GM23338 (cell line): ENCODE measurements at regions not wholly inside any gene's neighbourhood (a gene's known extent, or its start where the extent isn't known, plus 50 kb on each side); places are given as distances from the start of the nearest gene placed in this dataset.

Experiments used
- ATAC-seq: fragments of 200-7000 bp; cut with Tn5 transposase; 3 replicates; pipeline ENCODE4 v1.9.1; 2020
- DNase-seq: peaks from one replicate; pipeline ENCODE4 v3.0.0-alpha.2; 2015; ENCODE audit warnings: low spot score
- H2AFZ ChIP-seq: fragments of 200-600 bp; sonication (generic); 2 replicates; pipeline ENCODE4 v1.8.0; 2016; ENCODE audit warnings: antibody characterized with exemption, mild to moderate bottlenecking, moderate library complexity
- H3F3A ChIP-seq: fragments of 200-600 bp; sonication (generic); replicated peaks from 2 replicates; pipeline ENCODE4 v1.8.0; 2017; ENCODE audit warnings: antibody characterized with exemption, mixed run types, low read depth
- H3K27ac ChIP-seq: fragments of 200-600 bp; sonication (generic); 2 replicates; pipeline ENCODE4 v1.6.1; 2016; ENCODE audit warnings: low read depth
- H3K27me3 ChIP-seq: fragments of 200-600 bp; sonication (generic); 2 replicates; pipeline ENCODE4 v1.8.0; 2016; ENCODE audit warnings: mild to moderate bottlenecking, mixed run types, moderate library complexity; ENCODE audit not compliant: insufficient read depth
- H3K36me3 ChIP-seq: fragments of 200-600 bp; sonication (generic); 2 replicates; pipeline ENCODE4 v1.8.0; 2016; ENCODE audit warnings: mild to moderate bottlenecking; ENCODE audit not compliant: insufficient read depth
- H3K4me1 ChIP-seq: fragments of 200-600 bp; sonication (generic); 2 replicates; pipeline ENCODE4 v1.8.0; 2016; ENCODE audit warnings: mild to moderate bottlenecking, moderate library complexity; ENCODE audit not compliant: insufficient read depth
- H3K4me2 ChIP-seq: fragments of 200-600 bp; sonication (generic); 2 replicates; pipeline ENCODE4 v1.7.1; 2017; ENCODE audit warnings: mixed run types
- H3K4me3 ChIP-seq: fragments of 200-600 bp; sonication (generic); 2 replicates; pipeline ENCODE4 v1.6.1; 2016; ENCODE audit warnings: mixed run types
- H3K79me2 ChIP-seq: fragments of 200-600 bp; sonication (generic); replicated peaks from 2 replicates; pipeline ENCODE4 v1.8.0; 2017; ENCODE audit warnings: mild to moderate bottlenecking; ENCODE audit not compliant: insufficient read depth
- H3K9me2 ChIP-seq: fragments of 200-600 bp; sonication (generic); 2 replicates; pipeline ENCODE4 v1.8.0; 2017; ENCODE audit not compliant: insufficient read depth
- H4K20me1 ChIP-seq: fragments of 200-600 bp; sonication (generic); replicated peaks from 2 replicates; pipeline ENCODE4 v1.8.0; 2017; ENCODE audit warnings: mild to moderate bottlenecking; ENCODE audit not compliant: insufficient read depth
- H3K27ac Mint-ChIP-seq: 2 replicates; pipeline ENCODE4 v1.8.0; 2020; ENCODE audit warnings: inconsistent platforms, mild to moderate bottlenecking, moderate library complexity, mixed read lengths
- H3K27me3 Mint-ChIP-seq: 3 replicates; pipeline ENCODE4 v1.8.0; 2022; ENCODE audit warnings: low read depth, mild to moderate bottlenecking, moderate library complexity, mixed read lengths, inconsistent platforms; ENCODE audit not compliant: insufficient read depth, poor library complexity
- H3K36me3 Mint-ChIP-seq: 3 replicates; pipeline ENCODE4 v1.8.0; 2021; ENCODE audit warnings: low read depth, mild to moderate bottlenecking, inconsistent platforms, moderate library complexity, mixed read lengths
- H3K4me1 Mint-ChIP-seq: 3 replicates; pipeline ENCODE4 v1.8.0; 2020; ENCODE audit warnings: mild to moderate bottlenecking, inconsistent platforms, mixed read lengths
- H3K4me3 Mint-ChIP-seq: 3 replicates; pipeline ENCODE4 v1.8.0; 2021; ENCODE audit warnings: moderate library complexity, mild to moderate bottlenecking, inconsistent platforms, mixed read lengths
- H3K9me3 Mint-ChIP-seq: 3 replicates; pipeline ENCODE4 v1.8.0; 2020; ENCODE audit warnings: moderate library complexity, mild to moderate bottlenecking, inconsistent platforms, mixed read lengths
- CREB1 ChIP-seq: fragments of 250-450 bp; sonication (Bioruptor Pico); IDR thresholded peaks from 2 replicates; pipeline ENCODE4 v1.5.0; 2020; ENCODE audit warnings: low read depth, mild to moderate bottlenecking, moderate library complexity
- EZH2 ChIP-seq: fragments of 200-600 bp; sonication (generic); IDR thresholded peaks from one replicate; pipeline ENCODE4 v1.8.0; 2017; ENCODE audit warnings: antibody characterized with exemption, mild to moderate bottlenecking, low read depth; ENCODE audit not compliant: unreplicated experiment
- JUNB ChIP-seq: IDR thresholded peaks from one replicate; pipeline ENCODE4 v1.6.1; 2016; ENCODE audit warnings: antibody characterized with exemption; ENCODE audit not compliant: unreplicated experiment
- POLR2AphosphoS5 ChIP-seq: IDR thresholded peaks from 2 replicates; pipeline ENCODE4 v1.6.1; 2016; ENCODE audit warnings: antibody characterized with exemption, low read depth
- ZNF114 ChIP-seq: fragments of 250-450 bp; sonication (Bioruptor Pico); IDR thresholded peaks from 2 replicates; pipeline ENCODE4 v1.5.0; 2020; ENCODE audit warnings: mild to moderate bottlenecking, moderate library complexity
- ZNF331 ChIP-seq: fragments of 250-450 bp; sonication (Bioruptor Pico); IDR thresholded peaks from 2 replicates; pipeline ENCODE4 v1.5.0; 2020; ENCODE audit warnings: low read depth, mild to moderate bottlenecking, moderate library complexity
- TF ChIP-seq, protein P1 (sequence below): fragments of 250-450 bp; sonication (Bioruptor Pico); IDR thresholded peaks from 2 replicates; pipeline ENCODE4 v1.5.0; 2020; ENCODE audit warnings: mild to moderate bottlenecking, moderate library complexity
- TF ChIP-seq, protein P2 (sequence below): IDR thresholded peaks from 2 replicates; pipeline ENCODE4 v1.6.1; 2016; ENCODE audit warnings: antibody characterized with exemption

DNA sequence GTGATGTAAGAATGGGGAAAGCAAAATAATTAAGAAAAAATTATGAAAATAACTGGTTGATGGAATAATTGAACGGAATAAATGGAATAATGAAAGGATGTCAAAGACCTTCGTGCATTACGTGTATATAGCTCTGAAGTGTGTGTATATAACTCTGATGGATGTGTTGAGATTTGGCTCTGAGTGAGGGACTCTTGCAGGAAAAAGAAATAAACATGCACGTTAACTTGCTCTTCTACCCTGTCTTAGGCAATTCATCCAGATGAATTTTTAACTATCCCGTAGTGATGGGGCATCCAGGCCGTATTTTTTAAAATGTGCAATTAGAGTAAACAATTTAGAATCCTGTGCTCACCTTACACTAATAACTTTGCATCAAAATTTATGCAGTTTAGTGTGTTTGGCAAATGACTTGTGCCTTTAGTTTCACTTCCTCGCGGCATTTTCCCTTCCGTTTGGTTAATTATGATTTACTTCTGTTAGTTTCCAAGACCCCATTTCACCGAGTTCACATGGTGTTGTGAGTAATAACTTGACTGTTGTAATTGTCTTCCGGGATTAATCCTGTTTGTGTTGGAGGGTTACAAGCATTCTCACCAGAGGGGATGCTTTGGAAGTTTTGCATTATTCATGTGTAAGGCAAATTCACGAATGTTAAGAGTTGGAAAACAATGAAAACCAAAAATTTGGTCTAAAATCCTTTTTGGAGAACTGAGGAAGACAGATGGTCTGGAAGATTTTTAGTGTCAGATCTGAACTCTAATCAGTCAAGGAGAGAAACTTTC is 256.5 kb upstream of the FAT1 start (continued):
- TF ChIP-seq, protein P1, sequence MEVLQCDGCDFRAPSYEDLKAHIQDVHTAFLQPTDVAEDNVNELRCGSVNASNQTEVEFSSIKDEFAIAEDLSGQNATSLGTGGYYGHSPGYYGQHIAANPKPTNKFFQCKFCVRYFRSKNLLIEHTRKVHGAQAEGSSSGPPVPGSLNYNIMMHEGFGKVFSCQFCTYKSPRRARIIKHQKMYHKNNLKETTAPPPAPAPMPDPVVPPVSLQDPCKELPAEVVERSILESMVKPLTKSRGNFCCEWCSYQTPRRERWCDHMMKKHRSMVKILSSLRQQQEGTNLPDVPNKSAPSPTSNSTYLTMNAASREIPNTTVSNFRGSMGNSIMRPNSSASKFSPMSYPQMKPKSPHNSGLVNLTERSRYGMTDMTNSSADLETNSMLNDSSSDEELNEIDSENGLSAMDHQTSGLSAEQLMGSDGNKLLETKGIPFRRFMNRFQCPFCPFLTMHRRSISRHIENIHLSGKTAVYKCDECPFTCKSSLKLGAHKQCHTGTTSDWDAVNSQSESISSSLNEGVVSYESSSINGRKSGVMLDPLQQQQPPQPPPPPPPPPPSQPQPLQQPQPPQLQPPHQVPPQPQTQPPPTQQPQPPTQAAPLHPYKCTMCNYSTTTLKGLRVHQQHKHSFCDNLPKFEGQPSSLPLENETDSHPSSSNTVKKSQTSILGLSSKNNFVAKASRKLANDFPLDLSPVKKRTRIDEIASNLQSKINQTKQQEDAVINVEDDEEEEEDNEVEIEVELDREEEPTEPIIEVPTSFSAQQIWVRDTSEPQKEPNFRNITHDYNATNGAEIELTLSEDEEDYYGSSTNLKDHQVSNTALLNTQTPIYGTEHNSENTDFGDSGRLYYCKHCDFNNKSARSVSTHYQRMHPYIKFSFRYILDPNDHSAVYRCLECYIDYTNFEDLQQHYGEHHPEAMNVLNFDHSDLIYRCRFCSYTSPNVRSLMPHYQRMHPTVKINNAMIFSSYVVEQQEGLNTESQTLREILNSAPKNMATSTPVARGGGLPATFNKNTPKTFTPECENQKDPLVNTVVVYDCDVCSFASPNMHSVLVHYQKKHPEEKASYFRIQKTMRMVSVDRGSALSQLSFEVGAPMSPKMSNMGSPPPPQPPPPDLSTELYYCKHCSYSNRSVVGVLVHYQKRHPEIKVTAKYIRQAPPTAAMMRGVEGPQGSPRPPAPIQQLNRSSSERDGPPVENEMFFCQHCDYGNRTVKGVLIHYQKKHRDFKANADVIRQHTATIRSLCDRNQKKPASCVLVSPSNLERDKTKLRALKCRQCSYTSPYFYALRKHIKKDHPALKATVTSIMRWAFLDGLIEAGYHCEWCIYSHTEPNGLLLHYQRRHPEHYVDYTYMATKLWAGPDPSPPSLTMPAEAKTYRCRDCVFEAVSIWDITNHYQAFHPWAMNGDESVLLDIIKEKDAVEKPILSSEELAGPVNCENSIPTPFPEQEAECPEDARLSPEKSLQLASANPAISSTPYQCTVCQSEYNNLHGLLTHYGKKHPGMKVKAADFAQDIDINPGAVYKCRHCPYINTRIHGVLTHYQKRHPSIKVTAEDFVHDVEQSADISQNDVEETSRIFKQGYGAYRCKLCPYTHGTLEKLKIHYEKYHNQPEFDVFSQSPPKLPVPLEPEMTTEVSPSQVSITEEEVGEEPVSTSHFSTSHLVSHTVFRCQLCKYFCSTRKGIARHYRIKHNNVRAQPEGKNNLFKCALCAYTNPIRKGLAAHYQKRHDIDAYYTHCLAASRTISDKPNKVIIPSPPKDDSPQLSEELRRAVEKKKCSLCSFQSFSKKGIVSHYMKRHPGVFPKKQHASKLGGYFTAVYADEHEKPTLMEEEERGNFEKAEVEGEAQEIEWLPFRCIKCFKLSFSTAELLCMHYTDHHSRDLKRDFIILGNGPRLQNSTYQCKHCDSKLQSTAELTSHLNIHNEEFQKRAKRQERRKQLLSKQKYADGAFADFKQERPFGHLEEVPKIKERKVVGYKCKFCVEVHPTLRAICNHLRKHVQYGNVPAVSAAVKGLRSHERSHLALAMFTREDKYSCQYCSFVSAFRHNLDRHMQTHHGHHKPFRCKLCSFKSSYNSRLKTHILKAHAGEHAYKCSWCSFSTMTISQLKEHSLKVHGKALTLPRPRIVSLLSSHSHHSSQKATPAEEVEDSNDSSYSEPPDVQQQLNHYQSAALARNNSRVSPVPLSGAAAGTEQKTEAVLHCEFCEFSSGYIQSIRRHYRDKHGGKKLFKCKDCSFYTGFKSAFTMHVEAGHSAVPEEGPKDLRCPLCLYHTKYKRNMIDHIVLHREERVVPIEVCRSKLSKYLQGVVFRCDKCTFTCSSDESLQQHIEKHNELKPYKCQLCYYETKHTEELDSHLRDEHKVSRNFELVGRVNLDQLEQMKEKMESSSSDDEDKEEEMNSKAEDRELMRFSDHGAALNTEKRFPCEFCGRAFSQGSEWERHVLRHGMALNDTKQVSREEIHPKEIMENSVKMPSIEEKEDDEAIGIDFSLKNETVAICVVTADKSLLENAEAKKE (CRISPR knock-in tag) = no peak
- TF ChIP-seq ZNF331 (CRISPR knock-in tag) = no peak
- TF ChIP-seq POLR2AphosphoS5 = no peak

DNA sequence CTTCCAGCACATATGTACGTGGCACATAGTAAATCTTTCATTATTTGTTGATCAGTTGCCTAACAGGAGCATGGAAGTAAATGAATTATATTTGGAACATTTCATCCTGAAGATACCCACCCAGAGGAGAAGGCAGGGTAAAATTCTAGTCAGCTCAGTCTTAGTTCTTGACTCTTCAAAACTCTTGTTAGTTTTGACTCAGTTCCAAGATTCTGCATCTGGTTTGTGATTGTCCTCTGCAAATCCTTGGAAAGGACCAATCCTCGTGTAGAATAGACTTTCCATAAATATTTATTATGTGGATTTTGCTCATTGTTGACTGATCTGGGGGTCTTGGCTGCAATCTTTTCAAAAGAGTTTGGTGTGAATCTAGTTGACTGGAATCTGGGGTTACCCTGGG is 257.5 kb upstream of the FAT1 start:
- Mint-ChIP-seq H3K9me3 (no peaks in the 10 kb centered on the region; the same call in 2 of the 3 replicates), H3K27ac (no peak overlapping the region), H3K4me3 (no peak overlapping the region), H3K36me3 (no peaks in the 10 kb centered on the region), H3K27me3 (no peaks in the 10 kb centered on the region), H3K4me1 (peaks cover 16% of the 10 kb centered on the region)
- Histone ChIP-seq H4K20me1 (no peaks in the 10 kb centered on the region), H3K27me3 (no peaks in the 10 kb centered on the region), H3K4me2 (no peak overlapping the region), H3K4me1 (0 out of 2 replicates have a peak, but pooled peaks cover 2% of the 10 kb centered on the region), H3K79me2 (no peaks in the 10 kb centered on the region), H3K4me3 (no peak overlapping the region), H3K9me2 (no peaks in the 10 kb centered on the region), H3K36me3 (no peaks in the 10 kb centered on the region), H3F3A (no peaks in the 10 kb centered on the region), H3K27ac (no peak overlapping the region), H2AFZ (no peak overlapping the region)
- no peak for ATAC-seq
- DNase-seq = no peak
- TF ChIP-seq JUNB = no peak
- TF ChIP-seq ZNF331 (CRISPR knock-in tag) = no peak
- no peak for TF ChIP-seq EZH2
- TF ChIP-seq, protein P2, sequence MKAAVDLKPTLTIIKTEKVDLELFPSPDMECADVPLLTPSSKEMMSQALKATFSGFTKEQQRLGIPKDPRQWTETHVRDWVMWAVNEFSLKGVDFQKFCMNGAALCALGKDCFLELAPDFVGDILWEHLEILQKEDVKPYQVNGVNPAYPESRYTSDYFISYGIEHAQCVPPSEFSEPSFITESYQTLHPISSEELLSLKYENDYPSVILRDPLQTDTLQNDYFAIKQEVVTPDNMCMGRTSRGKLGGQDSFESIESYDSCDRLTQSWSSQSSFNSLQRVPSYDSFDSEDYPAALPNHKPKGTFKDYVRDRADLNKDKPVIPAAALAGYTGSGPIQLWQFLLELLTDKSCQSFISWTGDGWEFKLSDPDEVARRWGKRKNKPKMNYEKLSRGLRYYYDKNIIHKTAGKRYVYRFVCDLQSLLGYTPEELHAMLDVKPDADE = no peak
- no peak for TF ChIP-seq CREB1 (CRISPR knock-in tag)
- TF ChIP-seq, protein P1 (CRISPR knock-in tag) = no peak
- TF ChIP-seq ZNF114 = no peak
